GM19351 (cell line): ENCODE measurements at regions not wholly inside any gene's neighbourhood (a gene's known extent, or its start where the extent isn't known, plus 50 kb on each side); places are given as distances from the start of the nearest gene placed in this dataset.

Source experiments
- ATAC-seq: cut with Tn5 transposase; IDR thresholded peaks from one replicate; pipeline ENCODE4 v1.9.1; 2021; ENCODE audit warnings: mild to moderate bottlenecking, moderate library complexity; ENCODE audit not compliant: unreplicated experiment

GRCh38 chr4:53780736-53781400 is 189.6 kb upstream of the LNX1 start:
- ATAC-seq: no peak

GRCh38 chr4:53779025-53779424 is 187.7 kb upstream of the LNX1 start:
- ATAC-seq: no peak

GRCh38 chr4:53778155-53778554 is 186.9 kb upstream of the LNX1 start:
- ATAC-seq: no peak

- ATAC-seq: no peak
Observed at GRCh38 chr4:53777244-53777984, 186.1 kb upstream of the LNX1 start.

- no peak for ATAC-seq
Observed at GRCh38 chr4:53776141-53776540, 184.9 kb upstream of the LNX1 start.

GRCh38 chr4:53775381-53775780 is 184.1 kb upstream of the LNX1 start:
- ATAC-seq: no peak

- no peak for ATAC-seq
Observed at GRCh38 chr4:53771326-53771725, 180.0 kb upstream of the LNX1 start.

GRCh38 chr4:53767482-53767881 is 176.2 kb upstream of the LNX1 start:
- ATAC-seq: no peak

GRCh38 chr4:53764761-53765490 is 173.6 kb upstream of the LNX1 start:
- no peak for ATAC-seq

GRCh38 chr4:53763813-53764597 is 172.7 kb upstream of the LNX1 start:
- ATAC-seq: no peak

- ATAC-seq: no peak
Observed at GRCh38 chr4:53755656-53756055, 164.4 kb upstream of the LNX1 start.

- no peak for ATAC-seq
Observed at GRCh38 chr4:53752124-53752523, 160.8 kb upstream of the LNX1 start.

GRCh38 chr4:53748328-53748772 is 157.1 kb upstream of the LNX1 start:
- ATAC-seq: peak; percentile 94

- ATAC-seq: no peak
Observed at GRCh38 chr4:53747401-53747800, 156.1 kb upstream of the LNX1 start.

- no peak for ATAC-seq
Observed at GRCh38 chr4:53744446-53745160, 153.3 kb upstream of the LNX1 start.

- ATAC-seq: no peak
Observed at GRCh38 chr4:53734584-53735353, 143.5 kb upstream of the LNX1 start.

GRCh38 chr4:53734182-53734581 is 142.9 kb upstream of the LNX1 start:
- no peak for ATAC-seq

GRCh38 chr4:53732661-53733060 is 141.4 kb upstream of the LNX1 start:
- no peak for ATAC-seq

GRCh38 chr4:53730031-53730805 is 138.9 kb upstream of the LNX1 start:
- ATAC-seq: no peak
